Spleen (tissue), 7 donors: ENCODE measurements at regions not wholly inside any gene's neighbourhood (a gene's known extent, or its start where the extent isn't known, plus 50 kb on each side); places are given as distances from the start of the nearest gene placed in this dataset.

Experiments used
- POLR2A ChIP-seq, 3 donors: fragments of 450-650 bp; IDR thresholded peaks; one replicate each; pipeline ENCODE4 v1.5.1; 2017; ENCODE audit warnings: antibody characterized with exemption in 3 of 3, mild to moderate bottlenecking in 1 of 3
- TF ChIP-seq, protein P1 (sequence below), 11 experiments: fragments of 200-600 bp in 7 of 11; fragments of 450-650 bp in 4 of 11; sonication (generic) in 4 of 11; IDR thresholded peaks in 8 of 11; conservative IDR thresholded peaks in 3 of 11; 1 replicate in 7 of 11; 2 replicates in 4 of 11; pipeline versions ENCODE4 v1.4.0 to v1.8.0; 2016 to 2021; ENCODE audit warnings: antibody characterized with exemption in 11 of 11, inconsistent platforms in 4 of 11, mild to moderate bottlenecking in 1 of 11
- donor health status: DM: no; HTN: no; CAD: no; lungs with moderate emphysema.
- donor health status: DM: no; HTN: no; CAD: no.
- donor health status: DM: no; HTN: no; CAD: no.

DNA sequence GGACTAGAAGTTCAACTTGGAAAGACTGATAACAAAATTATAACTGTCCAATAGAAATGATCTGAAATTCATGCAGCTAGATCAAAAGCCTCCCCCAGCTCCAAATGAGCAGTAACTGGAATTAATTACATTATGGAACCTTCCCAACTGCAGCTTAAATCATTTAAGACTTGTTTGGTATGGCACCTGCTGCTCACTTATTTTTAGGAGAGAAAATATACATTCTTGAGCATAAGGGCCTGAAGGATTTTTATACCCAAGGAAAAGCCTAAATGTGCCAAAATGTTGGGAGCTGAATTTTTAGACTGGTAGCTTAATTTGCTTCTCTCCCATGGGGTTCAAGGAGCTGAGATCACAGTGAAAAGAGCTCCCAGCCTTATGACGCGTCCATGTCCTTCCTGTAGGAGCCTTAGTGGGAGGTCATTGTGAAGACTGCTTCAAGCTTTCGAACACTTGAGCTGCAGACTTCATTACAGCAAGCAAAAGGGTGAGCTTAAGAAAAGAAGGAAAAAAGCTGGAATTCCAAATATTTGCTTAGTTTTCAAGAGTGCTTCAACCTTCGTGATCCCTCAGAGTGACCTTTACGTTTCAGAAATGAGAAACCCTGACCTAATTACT, 276.0 kb downstream of the DMAC1 start:
- TF ChIP-seq, protein P1, sequence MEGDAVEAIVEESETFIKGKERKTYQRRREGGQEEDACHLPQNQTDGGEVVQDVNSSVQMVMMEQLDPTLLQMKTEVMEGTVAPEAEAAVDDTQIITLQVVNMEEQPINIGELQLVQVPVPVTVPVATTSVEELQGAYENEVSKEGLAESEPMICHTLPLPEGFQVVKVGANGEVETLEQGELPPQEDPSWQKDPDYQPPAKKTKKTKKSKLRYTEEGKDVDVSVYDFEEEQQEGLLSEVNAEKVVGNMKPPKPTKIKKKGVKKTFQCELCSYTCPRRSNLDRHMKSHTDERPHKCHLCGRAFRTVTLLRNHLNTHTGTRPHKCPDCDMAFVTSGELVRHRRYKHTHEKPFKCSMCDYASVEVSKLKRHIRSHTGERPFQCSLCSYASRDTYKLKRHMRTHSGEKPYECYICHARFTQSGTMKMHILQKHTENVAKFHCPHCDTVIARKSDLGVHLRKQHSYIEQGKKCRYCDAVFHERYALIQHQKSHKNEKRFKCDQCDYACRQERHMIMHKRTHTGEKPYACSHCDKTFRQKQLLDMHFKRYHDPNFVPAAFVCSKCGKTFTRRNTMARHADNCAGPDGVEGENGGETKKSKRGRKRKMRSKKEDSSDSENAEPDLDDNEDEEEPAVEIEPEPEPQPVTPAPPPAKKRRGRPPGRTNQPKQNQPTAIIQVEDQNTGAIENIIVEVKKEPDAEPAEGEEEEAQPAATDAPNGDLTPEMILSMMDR (IDR thresholded peaks at IDR 0.05 in 8 of 11, conservative IDR thresholded peaks at IDR 0.05 in 3 of 11) = no peak
- no peak for TF ChIP-seq POLR2A (IDR thresholded peaks at IDR 0.05)
